ENCODE measurements at regions not wholly inside any gene's neighbourhood (a gene's known extent, or its start where the extent isn't known, plus 50 kb on each side); places are given as distances from the start of the nearest gene placed in this dataset.

- H3K27me3 ChIP-seq: no peaks in the 10 kb centered on the region
- H3K9me3 ChIP-seq: no peaks in the 10 kb centered on the region
- no peaks in the 10 kb centered on the region for H3K36me3 ChIP-seq
- no peak overlapping the region for H3K9ac ChIP-seq (ENCODE audit: low read depth in 2 of 2, low read length in 2 of 2)
- H3K4me1 ChIP-seq: no peaks in the 10 kb centered on the region
- TF ChIP-seq CTCF (IDR thresholded peaks at IDR 0.05): no peak
- H3K27ac ChIP-seq: no peak overlapping the region
- intact Hi-C loops (cut with DNase I): no loop called here
- no peak for DNase-seq
- H3K4me3 ChIP-seq: no peak overlapping the region
Measured at GRCh38 chr13:85266771-85267170, 532.4 kb downstream of the SLITRK6 start.

- DNase-seq: no peak
- Histone ChIP-seq H3K9me3 (no peaks in the 10 kb centered on the region), H3K4me3 (no peak overlapping the region), H3K27ac (no peak overlapping the region), H3K36me3 (no peaks in the 10 kb centered on the region), H3K4me1 (no peaks in the 10 kb centered on the region), H3K27me3 (no peaks in the 10 kb centered on the region), H3K9ac (ENCODE audit: low read depth in 2 of 2, low read length in 2 of 2) (no peak overlapping the region)
- intact Hi-C loops (cut with DNase I): no loop called here
- no peak for TF ChIP-seq CTCF (IDR thresholded peaks at IDR 0.05)
Measured at GRCh38 chr13:85266331-85266730, 532.9 kb downstream of the SLITRK6 start.

GRCh38 chr13:85265296-85265695, 533.9 kb downstream of the SLITRK6 start:
- H3K27me3 ChIP-seq: no peaks in the 10 kb centered on the region
- TF ChIP-seq CTCF (IDR thresholded peaks at IDR 0.05): no peak
- H3K9me3 ChIP-seq: no peaks in the 10 kb centered on the region
- H3K27ac ChIP-seq: no peak overlapping the region
- H3K4me3 ChIP-seq: no peak overlapping the region
- H3K36me3 ChIP-seq: no peaks in the 10 kb centered on the region
- DNase-seq: no peak
- no peak overlapping the region for H3K9ac ChIP-seq (ENCODE audit: low read depth in 2 of 2, low read length in 2 of 2)
- H3K4me1 ChIP-seq: no peaks in the 10 kb centered on the region
- intact Hi-C loops (cut with DNase I): no loop called here

- no peak overlapping the region for H3K27ac ChIP-seq
- no peak for DNase-seq
- no peaks in the 10 kb centered on the region for H3K4me1 ChIP-seq
- intact Hi-C loops (cut with DNase I): no loop called here
- no peaks in the 10 kb centered on the region for H3K36me3 ChIP-seq
- TF ChIP-seq CTCF (IDR thresholded peaks at IDR 0.05): no peak
- no peak overlapping the region for H3K9ac ChIP-seq (ENCODE audit: low read depth in 2 of 2, low read length in 2 of 2)
- no peaks in the 10 kb centered on the region for H3K9me3 ChIP-seq
- H3K27me3 ChIP-seq: no peaks in the 10 kb centered on the region
- H3K4me3 ChIP-seq: no peak overlapping the region
Measured at GRCh38 chr13:85262499-85262898, 536.7 kb downstream of the SLITRK6 start.

- Histone ChIP-seq H3K9me3 (no peaks in the 10 kb centered on the region), H3K9ac (ENCODE audit: low read depth in 2 of 2, low read length in 2 of 2) (no peak overlapping the region), H3K27ac (no peak overlapping the region), H3K27me3 (no peaks in the 10 kb centered on the region), H3K4me1 (no peaks in the 10 kb centered on the region), H3K4me3 (no peak overlapping the region), H3K36me3 (no peaks in the 10 kb centered on the region)
- intact Hi-C loops (cut with DNase I): no loop called here
- TF ChIP-seq CTCF (IDR thresholded peaks at IDR 0.05): no peak
- no peak for DNase-seq
Measured at GRCh38 chr13:85261757-85262346, 537.4 kb downstream of the SLITRK6 start.
